Ascending aorta (tissue), 2 donors: ENCODE measurements at regions not wholly inside any gene's neighbourhood (a gene's known extent, or its start where the extent isn't known, plus 50 kb on each side); places are given as distances from the start of the nearest gene placed in this dataset.

ENCODE experiments used
- DNase-seq, 2 donors: peaks; one replicate each; pipeline ENCODE4 v3.0.0-alpha.2; 2019; ENCODE audit warnings: low spot score in 2 of 2
- H3K27ac ChIP-seq, 2 donors: fragments of 200-600 bp; sonication (generic); one replicate each; pipeline ENCODE4 v1.5.1; 2016 to 2017; ENCODE audit warnings: mild to moderate bottlenecking in 1 of 2
- H3K27me3 ChIP-seq: fragments of 200-600 bp; sonication (generic); one replicate; pipeline ENCODE4 v1.5.1; 2017
- H3K36me3 ChIP-seq, 2 donors: fragments of 200-600 bp; sonication (generic); one replicate each; pipeline ENCODE4 v1.5.1; 2016
- H3K4me1 ChIP-seq, 2 donors: fragments of 200-600 bp; sonication (generic); one replicate each; pipeline ENCODE4 v1.5.1; 2016 to 2017; ENCODE audit warnings: mild to moderate bottlenecking in 1 of 2
- H3K4me3 ChIP-seq, 2 donors: fragments of 200-600 bp; sonication (generic); one replicate each; pipeline ENCODE4 v1.5.1; 2016 to 2017; ENCODE audit warnings: mild to moderate bottlenecking in 1 of 2
- H3K9me3 ChIP-seq, 2 donors: fragments of 200-600 bp; sonication (generic); one replicate each; pipeline ENCODE4 v1.5.1; 2016
- CTCF ChIP-seq, 3 experiments: fragments of 200-600 bp in 2 of 3; fragments of 450-650 bp in 1 of 3; sonication (generic) in 2 of 3; IDR thresholded peaks; one replicate each; pipeline ENCODE4 v1.5.1; 2016 to 2019; ENCODE audit warnings: antibody characterized with exemption in 3 of 3, mild to moderate bottlenecking in 1 of 3, moderate library complexity in 1 of 3
- intact Hi-C: fragments of 100-400 bp; cut with DNase I; formaldehyde crosslinking; loops from one replicate; pipeline ENCODE4 v1.15.1; 2023

- no peak for TF ChIP-seq CTCF (IDR thresholded peaks at IDR 0.05)
- H3K27ac ChIP-seq = no peak overlapping the region
- DNase-seq = no peak
- H3K9me3 ChIP-seq = no peaks in the 10 kb centered on the region
- intact Hi-C loops = loop anchor here (5.0 kb wide), 1 partner anchor 528 kb away; no protein-coding TSS in a partner anchor
- no peak overlapping the region for H3K4me3 ChIP-seq
- no peaks in the 10 kb centered on the region for H3K27me3 ChIP-seq
- H3K4me1 ChIP-seq = peaks cover 7 to 16% of the 10 kb centered on the region in 2 donors
- no peaks in the 10 kb centered on the region for H3K36me3 ChIP-seq
These were observed 124.4 kb upstream of the SPRY2 start for GRCh38 chr13:80465321-80465720.

GRCh38 chr13:80463673-80464352 is 122.9 kb upstream of the SPRY2 start:
- TF ChIP-seq CTCF (IDR thresholded peaks at IDR 0.05) = no peak
- peaks cover 0 to 9% of the 10 kb centered on the region in 2 donors for H3K4me1 ChIP-seq
- DNase-seq = peak in 1 of 2 donors; percentile 65
- intact Hi-C loops = no loop called here
- H3K27ac ChIP-seq = peak overlapping the region in 1 of 2 donors; percentile 48
- no peaks in the 10 kb centered on the region for H3K27me3 ChIP-seq
- no peaks in the 10 kb centered on the region for H3K9me3 ChIP-seq
- H3K4me3 ChIP-seq = no peak overlapping the region
- H3K36me3 ChIP-seq = no peaks in the 10 kb centered on the region

GRCh38 chr13:80462567-80462966 is 121.6 kb upstream of the SPRY2 start:
- H3K4me3 ChIP-seq = no peak overlapping the region
- intact Hi-C loops = no loop called here
- H3K27me3 ChIP-seq = no peaks in the 10 kb centered on the region
- TF ChIP-seq CTCF (IDR thresholded peaks at IDR 0.05) = no peak
- H3K4me1 ChIP-seq = peaks cover 0 to 4% of the 10 kb centered on the region in 2 donors
- no peaks in the 10 kb centered on the region for H3K9me3 ChIP-seq
- H3K36me3 ChIP-seq = no peaks in the 10 kb centered on the region
- DNase-seq = no peak
- H3K27ac ChIP-seq = no peak overlapping the region

GRCh38 chr13:80462037-80462436 is 121.1 kb upstream of the SPRY2 start:
- H3K4me1 ChIP-seq = peaks cover 0 to 4% of the 10 kb centered on the region in 2 donors
- no peak overlapping the region for H3K4me3 ChIP-seq
- H3K36me3 ChIP-seq = no peaks in the 10 kb centered on the region
- no peaks in the 10 kb centered on the region for H3K9me3 ChIP-seq
- intact Hi-C loops = no loop called here
- no peak for DNase-seq
- no peaks in the 10 kb centered on the region for H3K27me3 ChIP-seq
- H3K27ac ChIP-seq = no peak overlapping the region
- no peak for TF ChIP-seq CTCF (IDR thresholded peaks at IDR 0.05)

GRCh38 chr13:80458543-80458942 is 117.6 kb upstream of the SPRY2 start:
- H3K27ac ChIP-seq = no peak overlapping the region

More at GRCh38 chr13:80458543-80458942, 117.6 kb upstream of the SPRY2 start:
- no peaks in the 10 kb centered on the region for H3K27me3 ChIP-seq
- intact Hi-C loops = no loop called here
- no peak for DNase-seq
- TF ChIP-seq CTCF (IDR thresholded peaks at IDR 0.05) = no peak
- peaks cover 0 to under 1% of the 10 kb centered on the region in 2 donors for H3K4me1 ChIP-seq
- no peaks in the 10 kb centered on the region for H3K9me3 ChIP-seq
- H3K36me3 ChIP-seq = no peaks in the 10 kb centered on the region
- no peak overlapping the region for H3K4me3 ChIP-seq
